ENCODE measurements at regions not wholly inside any gene's neighbourhood (a gene's known extent, or its start where the extent isn't known, plus 50 kb on each side); places are given as distances from the start of the nearest gene placed in this dataset.

DNA sequence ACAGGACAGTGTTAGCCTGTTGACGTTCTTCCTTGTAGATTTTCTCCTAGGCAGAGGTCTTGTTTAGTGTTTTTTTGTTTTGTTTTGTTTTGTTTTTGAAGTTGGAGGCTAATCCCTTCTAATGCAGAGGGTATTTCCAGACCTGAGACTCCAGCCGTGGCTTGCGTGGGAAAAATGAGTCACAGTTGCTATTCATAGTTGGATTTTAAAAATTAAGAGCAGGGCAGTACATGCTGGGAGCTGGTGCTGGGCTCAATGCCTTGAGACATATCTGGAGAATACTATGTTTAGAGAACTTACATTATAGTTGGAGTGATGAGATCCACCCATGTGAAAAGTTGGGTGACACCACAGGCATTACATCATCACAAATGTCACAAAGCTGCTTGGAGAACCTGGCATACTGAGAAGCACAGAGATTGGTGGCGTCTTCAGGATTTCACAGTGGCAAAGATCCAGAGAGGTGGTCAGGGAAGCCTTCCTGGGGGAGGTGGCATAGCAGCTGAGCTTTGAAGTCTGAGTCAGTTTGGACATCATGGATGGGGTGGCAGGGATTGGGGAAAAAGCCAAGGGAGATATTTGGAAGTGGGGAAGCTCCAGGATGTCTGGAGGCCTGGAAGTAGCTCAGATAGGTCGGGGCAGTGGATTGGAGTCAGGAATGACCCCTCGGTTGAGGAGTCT lies 249.4 kb downstream of the LOXHD1 start:
- FAIRE-seq (no peak), DNase-seq (ENCODE audit: low spot score) (no peak)

DNA sequence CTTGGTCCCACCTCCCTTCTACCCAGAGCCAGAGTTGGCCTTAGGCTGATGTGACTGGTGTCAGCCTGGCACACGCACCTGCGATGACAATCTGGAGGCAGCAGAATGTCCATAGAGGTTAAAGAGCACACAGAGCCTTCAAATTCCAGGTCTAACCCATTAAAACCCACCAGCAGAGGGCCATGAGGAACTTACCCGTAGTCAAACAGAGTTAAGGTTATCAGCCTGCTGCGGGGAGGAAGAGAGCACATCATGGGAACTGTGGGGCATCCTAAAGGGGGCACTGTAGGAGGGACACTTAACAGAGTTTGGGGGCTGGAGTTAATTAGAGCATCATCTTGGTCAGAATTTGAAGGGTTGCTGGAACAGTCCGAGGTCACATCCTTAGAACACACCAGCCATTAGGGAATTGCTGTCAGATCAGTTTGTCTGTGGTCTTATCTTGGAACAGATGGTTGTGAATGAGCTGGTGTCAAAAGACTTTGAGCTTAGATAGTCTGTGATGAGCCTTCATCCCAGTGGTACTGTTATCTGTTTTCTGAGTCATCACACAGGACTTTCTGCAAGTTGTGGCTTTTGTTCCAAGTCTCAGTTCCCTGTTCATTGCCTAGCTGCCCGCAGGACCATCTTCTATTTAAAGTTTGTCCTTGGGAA lies 248.6 kb downstream of the LOXHD1 start:
- no peak for DNase-seq (ENCODE audit: low spot score)
- no peak for FAIRE-seq

DNA sequence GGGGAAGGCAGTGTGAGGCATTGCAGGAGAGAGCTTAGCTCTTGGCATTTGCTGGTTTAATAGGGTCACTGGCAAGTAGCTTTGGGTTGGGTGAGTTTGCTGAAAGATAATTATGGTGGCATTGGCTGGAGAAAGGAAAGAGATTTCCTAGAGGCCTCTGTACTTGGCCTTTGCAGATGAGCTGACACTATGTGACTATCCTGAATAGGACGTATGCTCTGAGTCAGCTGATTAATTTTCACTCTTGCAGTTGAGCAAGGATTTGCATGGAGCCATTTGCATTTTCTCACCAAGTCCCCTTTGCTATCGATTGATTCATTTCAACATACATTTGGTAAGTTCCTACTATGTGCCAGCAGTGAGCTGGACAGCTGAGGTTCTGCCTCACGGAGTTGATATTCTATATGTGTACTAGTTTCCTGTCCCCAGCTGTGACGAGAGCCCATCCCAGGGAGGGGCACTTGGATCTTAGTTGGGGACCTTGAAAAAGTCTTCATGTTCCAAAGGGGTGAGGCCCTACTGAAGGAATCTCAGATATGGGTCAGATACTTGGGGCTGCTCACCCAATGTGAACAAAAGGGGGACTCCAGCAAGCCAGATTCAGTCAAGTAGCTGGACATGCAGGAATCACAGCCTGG lies 245.7 kb downstream of the LOXHD1 start:
- DNase-seq (ENCODE audit: low spot score): no peak
- FAIRE-seq: no peak

DNA sequence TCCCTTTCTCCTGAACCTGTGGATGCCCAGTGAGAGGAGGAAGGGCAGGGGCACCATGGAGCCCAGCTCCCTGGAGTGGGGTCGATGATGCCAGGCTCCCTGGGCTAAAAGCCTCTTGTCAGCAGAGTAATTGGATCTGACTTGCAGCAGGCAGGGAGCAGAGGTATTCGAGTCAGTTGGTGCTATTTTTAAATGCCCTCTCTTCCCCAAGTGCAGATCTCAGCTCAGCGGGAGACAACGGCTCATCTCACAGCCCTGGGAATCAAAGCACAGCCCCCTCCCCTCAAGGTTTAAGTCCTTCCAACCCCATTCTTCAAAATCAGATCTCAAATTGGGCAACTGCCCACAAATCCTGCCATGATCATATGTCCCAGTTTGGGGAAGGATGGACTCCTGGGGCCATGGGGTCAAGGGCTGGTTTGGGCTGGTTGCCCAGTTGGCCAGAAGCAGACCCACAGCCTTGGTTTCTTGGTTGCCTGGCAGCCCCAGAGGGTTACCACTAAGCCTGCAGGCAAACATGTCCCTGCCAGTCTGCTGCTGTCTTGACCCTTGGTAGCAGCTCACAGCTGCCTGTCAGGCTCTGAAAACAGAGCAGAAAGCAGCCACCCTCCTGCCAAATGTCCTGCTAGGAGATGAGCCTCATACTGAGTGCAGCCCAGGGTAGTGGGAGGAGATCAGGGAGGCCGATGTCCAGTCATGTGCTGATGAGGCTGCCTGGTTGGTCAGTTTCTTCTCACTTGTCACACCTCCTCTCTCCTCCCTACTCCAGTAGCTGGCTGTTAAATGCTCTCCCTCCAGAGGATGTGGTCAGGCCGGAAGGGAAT lies 244.9 kb downstream of the LOXHD1 start:
- FAIRE-seq: no peak
- no peak for DNase-seq (ENCODE audit: low spot score)

DNA sequence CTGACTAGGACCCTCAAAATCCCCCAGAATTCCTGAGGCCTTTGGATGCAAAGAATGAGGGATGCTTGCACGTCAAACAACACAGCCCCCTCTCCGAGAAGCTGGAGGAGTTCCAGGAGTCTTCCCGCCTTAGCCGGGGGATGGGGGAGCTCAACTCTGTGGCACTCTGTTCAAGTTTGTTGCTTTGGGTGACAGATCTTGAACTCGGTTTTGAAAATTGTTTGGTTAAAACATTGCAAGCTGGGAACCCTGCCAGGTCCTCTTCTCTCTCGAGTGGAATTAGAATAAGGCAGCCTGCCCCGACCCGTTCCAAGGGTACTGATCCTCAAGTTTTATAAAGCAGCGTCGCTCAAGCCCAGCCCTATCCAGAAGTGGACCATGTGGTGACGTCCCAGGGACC lies 244.1 kb downstream of the LOXHD1 start:
- no peak for FAIRE-seq
- no peak for DNase-seq (ENCODE audit: low spot score)

DNA sequence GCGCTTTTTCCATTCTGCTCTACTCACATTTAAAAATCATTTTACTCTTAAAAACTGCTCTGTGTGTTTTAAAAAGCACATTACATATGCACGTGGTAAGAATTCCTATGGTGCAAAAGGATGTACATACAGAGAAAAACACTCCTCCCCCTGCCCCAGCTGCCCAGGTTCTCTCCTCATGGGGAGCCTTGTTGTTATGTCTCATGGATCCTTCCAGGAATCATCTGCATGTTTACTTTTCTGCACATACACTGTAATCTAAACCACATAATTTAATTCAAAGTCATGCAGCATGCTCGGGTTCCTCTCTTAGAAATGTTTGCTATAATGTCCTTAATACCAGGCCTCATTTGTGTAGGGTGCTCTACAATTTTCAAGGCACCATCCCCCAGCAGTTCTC lies 243.3 kb downstream of the LOXHD1 start:
- no peak for FAIRE-seq
- no peak for DNase-seq (ENCODE audit: low spot score)

DNA sequence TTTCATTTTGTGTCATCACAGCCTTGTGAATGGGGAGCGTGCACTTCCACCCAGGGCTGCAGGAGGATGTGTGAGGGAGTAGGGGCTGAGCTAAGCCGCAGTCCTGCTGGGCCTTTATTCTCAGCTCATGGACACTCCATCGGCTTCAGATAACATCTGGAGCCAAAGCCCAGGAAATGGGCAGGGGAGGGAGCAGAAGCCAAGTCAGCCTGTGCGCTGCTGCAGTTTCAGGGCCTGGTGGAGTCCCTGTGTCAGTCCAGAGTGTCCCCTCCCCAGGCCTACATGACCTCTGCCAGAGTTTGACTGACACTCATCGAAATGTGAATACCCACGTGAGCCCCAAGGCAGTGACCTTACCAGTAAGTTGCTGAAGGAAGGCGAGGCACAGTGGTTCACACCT lies 242.2 kb downstream of the LOXHD1 start:
- no peak for FAIRE-seq
- DNase-seq (ENCODE audit: low spot score): no peak

DNA sequence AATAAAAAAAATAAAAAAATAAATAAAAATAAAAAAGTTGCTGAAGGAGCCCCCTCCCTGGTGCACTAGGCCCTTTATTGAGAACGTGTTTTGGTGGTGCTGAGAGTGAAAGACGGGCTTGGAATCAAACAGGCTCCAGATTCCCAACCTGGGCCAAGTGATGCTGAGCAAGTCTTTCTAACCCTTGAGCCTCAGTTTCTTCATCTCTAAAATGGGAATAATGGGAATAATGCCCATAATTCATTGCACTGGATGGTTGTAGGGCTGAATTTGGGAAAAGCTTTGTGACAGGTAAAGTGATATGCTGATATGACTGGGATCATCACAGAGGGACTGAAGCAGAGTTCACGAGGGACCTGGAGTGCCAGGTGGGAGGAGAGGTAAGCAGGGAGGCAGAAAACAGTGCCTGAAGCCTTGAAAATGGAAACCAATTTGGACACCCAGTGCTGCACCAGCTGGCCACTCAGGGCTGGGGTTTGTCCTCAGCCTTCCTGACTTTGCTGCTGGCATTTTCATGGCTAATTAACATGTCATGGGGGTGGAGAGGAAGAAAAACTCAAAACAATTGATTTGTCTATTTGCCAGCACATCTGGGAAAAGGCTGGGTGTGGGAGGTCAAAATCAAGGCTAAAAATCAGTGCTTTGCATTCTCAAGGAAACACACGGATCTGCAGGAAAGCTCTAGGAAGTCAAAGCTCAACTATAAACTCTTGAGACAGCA lies 241.3 kb downstream of the LOXHD1 start:
- FAIRE-seq: no peak
- no peak for DNase-seq (ENCODE audit: low spot score)

DNA sequence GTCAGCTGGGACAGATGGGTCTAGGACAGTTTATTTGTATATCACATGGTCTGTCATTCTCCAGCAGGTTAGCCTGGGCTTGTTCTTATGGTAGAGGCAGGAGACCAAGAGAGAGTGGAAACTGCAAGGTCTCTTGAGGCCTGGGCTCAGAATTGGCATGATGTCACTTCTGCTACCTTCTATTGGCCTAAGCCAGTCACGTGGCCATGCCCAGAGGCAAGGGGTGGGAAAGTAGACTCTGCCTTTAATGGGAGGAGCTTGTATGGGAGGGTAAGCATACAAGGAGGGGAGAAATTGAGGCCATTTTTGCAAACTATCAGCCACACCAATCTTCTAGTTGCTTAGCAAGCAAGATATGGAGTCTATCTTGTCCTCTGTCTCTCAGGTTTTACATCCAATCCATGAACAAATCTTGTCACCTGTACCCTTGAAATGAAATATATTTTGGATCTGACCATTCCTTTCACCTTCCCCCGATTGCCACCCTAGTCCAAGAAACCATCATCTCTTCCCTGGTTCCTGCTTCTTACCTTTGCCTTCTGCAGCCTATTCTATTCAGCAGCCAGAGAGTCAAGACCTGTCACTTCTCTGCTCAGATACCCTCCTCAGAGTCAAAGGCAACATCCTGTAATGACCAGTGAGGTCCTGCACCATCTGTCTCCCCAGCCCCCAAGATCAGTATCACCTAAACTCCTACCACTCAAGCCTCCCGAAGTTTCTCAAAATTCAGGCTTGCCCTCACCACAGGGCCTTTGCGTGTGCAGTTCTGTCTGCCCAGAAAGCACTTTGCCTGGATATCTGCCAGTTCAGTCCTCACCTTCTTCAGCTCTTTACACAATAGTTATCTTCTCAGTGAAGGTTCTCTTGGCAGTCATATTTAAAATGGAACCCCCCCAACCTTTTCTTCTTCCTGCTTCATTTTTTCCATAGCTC lies 240.0 kb downstream of the LOXHD1 start:
- no peak for FAIRE-seq
- no peak for DNase-seq (ENCODE audit: low spot score)

DNA sequence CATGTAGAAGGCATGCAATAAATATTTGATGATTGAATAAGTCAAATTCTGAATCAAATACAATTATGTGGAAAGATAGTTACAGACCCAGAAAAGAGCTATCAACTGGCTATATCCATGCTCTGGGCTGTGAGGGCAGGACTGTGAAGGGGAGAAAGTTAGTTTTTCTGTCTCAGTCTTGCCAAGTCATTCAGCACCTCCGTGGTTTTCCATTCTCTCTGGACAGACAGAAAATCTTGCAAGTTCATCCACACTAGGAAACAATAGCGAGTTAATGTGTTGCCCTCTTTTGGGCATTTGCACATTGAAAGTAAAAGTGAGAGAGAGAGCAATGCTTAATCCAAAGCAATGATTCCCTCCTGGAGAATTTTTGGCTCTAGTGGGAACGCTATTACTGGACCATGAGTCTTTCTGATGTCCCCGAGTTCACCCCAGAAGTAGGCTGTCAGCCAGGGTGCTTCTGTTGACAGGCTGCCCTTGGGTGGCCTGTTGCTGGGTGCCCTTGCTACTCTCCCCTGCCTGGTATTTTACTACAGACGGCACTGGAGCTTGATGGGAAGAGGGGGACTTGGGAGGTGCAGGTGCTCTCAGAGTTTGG lies 238.3 kb downstream of the LOXHD1 start:
- no peak for DNase-seq (ENCODE audit: low spot score)
- FAIRE-seq: no peak

DNA sequence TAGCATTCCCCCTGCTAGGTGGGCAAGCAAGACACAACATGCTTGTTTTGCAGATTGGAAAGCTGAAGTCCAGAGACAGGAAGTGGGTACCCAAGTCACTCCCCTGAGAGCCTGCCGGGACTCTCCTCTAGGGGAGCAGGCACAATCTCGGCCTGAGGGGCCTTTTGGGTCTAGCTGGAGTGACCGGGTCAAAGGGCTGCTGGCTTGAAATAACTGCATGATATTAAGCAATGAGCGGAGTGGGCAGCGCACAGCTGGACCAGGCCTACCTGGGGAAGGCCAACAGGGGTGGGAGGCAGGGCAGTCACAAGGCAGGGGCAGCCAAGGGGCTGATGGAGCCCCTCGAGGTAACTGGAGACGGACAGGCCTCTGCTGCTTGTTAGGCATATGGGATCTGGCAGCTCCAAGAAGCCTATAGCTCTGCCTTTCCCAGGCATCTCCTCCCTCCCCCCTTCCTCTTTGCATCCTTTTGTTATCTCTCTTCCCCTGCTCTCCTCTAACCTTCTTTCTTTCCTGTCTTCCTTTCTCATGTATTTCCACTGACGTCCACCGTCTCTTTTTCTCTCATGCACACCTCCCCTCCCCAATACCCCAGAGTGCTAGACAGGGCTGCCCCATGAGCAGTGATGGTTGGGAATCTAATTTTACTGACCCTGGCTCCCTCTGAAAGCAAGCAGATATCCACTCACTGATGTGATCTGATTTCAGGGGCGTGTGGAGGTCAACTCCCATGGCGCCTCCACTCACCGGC lies 237.5 kb downstream of the LOXHD1 start:
- FAIRE-seq (no peak), DNase-seq (ENCODE audit: low spot score) (no peak)

DNA sequence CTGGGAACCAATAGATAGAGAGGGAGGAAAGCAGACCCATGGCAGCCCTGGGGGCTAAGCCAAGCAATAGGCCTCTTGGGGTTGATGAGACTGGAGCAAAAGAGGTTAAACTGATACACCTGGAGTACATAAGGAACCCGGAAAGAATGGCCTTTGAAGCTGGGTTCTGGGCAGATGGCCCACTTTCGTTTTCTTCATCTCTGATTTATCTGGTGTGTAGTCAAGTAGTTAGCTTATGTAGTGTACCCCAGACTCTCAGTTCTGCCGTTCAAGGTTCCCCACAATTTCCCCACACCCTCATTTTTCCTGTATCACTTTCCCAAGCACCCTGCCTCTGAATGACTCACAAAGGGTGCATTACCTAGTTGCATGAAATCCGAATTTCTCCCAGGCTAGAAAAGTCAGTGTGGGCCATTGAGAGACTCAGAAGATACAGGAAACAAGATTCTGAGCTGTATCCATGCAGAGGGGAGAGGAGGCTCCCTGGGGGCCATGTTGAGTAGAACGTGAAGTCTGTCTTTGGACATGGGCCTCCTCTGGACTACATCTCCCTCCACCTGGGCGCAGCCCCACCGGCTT lies 235.0 kb downstream of the LOXHD1 start:
- FAIRE-seq: no peak
- DNase-seq (ENCODE audit: low spot score): no peak

DNA sequence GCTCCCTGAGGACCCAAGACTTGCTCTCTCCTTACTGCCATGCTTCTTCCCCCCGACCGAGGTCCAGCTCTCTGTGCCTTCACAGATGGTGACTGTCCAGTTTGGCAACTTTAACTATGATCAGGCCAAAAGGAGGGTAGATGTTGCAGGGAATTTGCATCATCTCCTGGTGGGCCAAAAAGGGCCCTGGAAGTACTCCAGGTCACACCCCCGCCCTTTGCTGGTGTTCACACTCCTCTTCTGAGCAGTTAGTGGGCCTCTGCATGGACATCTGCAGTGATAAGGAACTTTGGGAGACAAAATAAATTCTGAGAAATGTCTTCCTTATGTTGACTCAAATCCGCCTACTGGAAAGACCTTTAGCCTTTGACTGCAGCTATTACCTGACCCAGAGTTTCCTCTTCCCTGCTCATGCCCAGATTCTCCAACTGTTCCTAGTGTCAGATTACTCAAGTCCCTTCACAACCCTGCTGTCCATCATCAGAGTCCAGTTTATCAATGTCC lies 234.4 kb downstream of the LOXHD1 start:
- FAIRE-seq (no peak), DNase-seq (ENCODE audit: low spot score) (no peak)

DNA sequence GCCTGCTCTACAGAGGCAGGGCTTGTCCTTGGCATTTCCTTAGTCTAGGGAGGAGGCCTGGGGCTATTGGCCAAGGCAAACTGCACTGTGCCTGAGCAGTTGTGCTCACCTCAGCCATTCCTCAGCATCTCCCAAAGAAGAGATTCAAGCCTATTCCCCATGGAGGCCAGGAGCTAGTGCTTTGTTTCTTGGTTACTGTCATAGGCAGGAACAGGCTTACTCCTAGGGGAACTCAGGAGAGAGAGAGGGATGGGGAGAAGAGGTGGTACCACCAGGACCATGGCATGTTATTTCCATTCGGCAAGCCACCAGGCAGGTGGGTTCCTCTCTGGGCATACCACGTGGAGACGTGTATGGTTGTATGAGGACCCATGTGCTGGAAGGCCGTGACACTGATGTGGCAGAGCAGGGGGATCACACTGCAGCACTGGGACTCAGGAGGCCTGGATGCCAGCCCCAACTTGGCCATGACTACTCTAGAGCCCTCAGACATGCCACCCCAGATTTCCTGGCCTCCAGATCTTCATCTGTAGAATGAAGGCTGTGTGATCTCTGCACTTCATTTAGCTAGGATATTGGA lies 233.7 kb downstream of the LOXHD1 start:
- FAIRE-seq (no peak), DNase-seq (ENCODE audit: low spot score) (no peak)

DNA sequence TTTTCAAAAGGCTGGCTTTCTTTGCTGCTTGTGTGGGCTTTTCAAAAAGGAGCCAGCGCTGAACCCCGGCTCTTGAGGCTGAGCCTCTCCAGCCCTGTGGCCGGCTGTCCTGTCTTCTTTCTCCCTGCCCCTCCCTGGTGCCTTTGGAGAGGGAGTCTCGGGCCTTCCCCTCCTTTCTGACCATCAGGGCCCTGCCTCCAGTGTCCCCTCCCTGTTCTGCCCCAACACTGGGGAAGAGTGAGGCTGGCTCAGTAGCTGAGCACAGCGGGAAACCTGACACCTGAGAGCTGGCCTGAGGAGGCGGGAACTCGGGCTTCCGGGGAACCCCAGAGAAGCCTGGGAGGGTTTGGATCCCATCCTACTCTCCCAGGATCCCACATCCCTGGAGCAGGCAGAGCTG lies 232.1 kb downstream of the LOXHD1 start:
- no peak for DNase-seq (ENCODE audit: low spot score)
- no peak for FAIRE-seq

DNA sequence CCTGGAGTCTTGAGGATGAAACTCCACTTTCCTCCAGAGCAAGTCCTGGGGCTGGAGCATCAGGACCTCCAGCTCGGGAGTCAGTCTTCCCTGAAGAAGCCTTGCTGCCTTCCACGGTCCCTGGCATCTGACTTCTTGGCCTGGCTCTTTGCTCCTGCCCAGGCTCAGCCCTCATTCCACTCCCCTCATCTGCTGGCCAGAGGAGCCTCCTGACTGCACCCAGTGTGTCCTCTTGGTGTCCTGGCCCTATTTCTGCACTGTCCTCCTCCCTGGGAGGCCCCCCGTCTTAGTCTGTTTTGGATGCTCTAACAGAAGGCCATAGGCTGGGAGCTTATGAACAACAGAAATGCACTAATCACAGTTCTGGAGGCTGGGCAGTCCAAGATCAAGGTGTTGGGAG lies 231.5 kb downstream of the LOXHD1 start:
- DNase-seq (ENCODE audit: low spot score) (no peak), FAIRE-seq (no peak)

DNA sequence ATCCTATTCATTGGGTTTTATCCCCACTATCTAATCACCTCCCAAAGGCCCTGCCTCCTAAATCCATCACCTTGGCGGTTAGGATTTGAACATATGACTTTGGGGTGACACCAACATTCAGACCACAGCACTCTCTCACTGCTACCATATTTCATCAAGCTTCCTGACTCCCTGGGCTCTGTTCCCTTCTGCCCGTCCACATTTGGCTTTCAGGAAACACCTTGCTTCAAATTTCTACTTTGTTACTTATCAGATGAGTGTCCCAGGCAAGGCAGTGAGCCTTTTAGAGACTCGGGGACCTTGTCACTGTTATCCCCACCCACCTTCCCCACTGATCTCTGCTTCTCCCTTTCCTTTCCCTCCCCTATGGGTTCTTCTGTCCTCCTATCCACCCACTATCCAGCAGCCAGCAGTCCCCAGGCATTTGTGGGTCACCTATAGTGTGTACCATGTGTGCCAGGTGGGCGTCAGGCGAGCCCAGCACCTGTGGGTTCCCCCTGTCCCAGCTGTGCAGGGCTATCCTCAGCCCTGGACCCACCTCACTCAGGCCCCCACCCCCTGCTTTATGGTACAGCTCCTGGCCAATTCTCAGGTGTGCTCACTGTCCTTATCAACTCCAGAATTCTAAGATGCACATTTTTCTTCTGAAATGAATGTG lies 230.9 kb downstream of the LOXHD1 start:
- DNase-seq (ENCODE audit: low spot score) (no peak), FAIRE-seq (no peak)

DNA sequence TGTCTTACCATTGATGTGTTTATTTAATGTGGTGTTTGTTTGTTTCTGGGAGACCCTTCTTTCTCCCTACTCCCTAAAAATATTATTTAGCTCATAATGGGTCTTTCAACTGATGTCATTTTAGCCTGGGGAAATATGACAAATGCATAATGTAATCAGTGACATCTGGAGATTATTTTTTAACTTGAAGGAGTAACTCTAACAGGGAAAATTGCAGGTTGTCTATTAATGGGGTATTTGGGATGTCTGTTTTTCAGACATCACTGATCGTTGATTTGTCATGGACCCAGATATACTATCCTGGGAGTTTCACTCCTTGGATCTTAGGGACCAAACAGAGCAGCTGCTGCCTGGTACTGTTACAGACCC lies 230.4 kb downstream of the LOXHD1 start:
- FAIRE-seq (no peak), DNase-seq (ENCODE audit: low spot score) (no peak)
